Posterior vena cava (tissue), 2 donors: ENCODE measurements at regions not wholly inside any gene's neighbourhood (a gene's known extent, or its start where the extent isn't known, plus 50 kb on each side); places are given as distances from the start of the nearest gene placed in this dataset.

Source experiments
- DNase-seq: peaks from one replicate; pipeline ENCODE4 v3.0.0-alpha.2; 2020; ENCODE audit warnings: low spot score
- intact Hi-C, 2 donors: fragments of 100-400 bp; cut with DNase I; formaldehyde crosslinking; loops; one replicate each; pipeline versions ENCODE4 v1.14.1 to v1.14.2; 2022 to 2023
- donor health status: DM: yes; HTN: yes; CAD: no.
- donor health status: DM: yes; HTN: yes; CAD: no.

GRCh38 chr10:3364768-3365480, 192.3 kb upstream of the PITRM1 start:
- DNase-seq, result no peak
- intact Hi-C loops, result no loop called here

DNA sequence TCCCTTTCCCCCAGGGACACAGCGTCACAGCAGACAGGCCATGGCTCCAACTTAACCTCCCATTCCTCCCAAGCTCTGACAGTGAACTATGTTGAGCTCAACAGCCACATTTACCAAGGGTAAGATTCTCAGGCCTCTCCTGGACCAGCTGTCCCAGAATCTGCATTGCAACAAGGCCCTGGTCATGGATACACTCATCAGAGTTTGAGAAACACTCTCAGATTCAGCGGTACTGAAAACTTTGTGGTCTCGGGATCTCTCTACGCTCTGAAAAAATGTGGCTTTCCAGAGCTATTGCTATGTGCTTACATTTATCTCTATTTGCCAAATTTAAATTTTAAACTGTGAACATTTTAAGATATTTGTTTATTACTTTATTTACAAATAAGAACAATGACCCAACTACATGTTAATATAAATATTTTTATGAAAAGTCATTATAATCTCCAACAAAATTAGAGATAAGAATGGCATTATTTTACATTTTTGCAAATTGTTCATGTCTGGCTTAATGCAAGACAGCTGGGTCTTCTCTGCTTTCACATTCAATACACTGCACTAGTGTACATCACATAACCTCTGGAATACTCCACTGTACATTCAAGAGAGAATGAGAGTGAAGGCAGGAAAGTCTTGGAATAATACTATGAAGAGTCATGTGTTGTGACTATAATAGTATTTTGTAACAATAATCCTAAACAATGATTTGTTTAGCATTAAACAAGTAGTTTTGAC, 190.9 kb upstream of the PITRM1 start:
- no peak for DNase-seq
- intact Hi-C loops, result no loop called here

DNA sequence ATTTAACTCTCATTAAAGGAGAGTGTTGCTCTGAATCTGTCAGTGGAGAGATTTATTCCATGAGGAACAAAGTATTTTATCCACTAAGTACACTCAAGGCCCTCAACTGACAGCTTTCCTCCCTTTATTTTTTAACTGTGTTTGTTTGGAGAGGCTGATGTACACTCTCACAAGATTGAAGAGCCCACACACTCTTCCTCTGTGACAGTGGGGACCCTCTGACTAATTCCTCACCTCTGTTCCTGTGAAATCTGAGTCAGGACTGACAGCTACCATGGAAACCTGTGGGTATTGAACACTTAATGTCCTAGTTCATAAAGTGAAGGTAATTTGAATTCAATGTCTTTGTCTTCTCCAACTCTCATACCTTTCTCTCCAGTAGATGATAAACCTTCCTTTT, 189.8 kb upstream of the PITRM1 start:
- DNase-seq, result no peak
- intact Hi-C loops, result no loop called here

- DNase-seq, result no peak
- intact Hi-C loops, result no loop called here
Measured at GRCh38 chr10:3361640-3362039, 189.1 kb upstream of the PITRM1 start.

DNA sequence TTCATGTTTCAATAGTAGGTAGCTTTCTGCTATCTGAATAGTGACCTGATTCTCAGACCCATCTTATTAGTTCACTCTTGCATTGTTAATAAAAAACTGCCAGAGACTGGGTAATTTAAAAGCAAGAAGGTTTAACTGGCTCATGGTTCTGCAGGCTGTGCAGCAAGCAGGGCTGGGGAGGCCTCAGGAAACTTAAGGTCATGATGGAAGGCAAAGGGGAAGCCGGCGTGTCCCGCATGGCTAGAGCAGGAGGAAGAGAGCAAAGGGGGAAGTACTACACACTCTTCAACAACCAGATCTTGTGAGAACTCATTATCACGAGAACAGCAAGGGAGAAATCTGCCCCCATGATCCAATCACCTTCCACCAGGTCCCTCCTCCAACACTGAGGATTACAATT, 185.2 kb upstream of the PITRM1 start:
- intact Hi-C loops, result no loop called here

DNA sequence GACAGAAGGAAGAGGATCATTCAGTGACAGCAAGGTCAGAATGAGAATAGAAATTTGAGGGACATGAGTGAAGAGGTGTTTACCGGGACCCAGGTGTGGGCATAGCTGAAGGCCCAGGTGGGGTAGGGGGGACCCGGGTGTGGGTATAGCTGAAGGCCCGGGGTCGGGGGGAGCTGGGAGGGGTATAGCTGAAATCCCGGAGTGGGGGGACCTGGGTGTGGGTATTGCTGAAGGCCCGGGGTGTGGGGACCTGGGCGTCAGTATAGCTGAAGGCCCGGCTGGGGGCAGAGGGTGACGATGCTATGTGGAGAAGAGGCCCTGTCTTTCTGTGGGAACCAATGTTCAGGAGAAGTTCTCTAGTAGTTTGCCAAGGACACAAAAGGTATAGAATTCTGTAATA, 183.0 kb upstream of the PITRM1 start:
- DNase-seq, result no peak
- intact Hi-C loops, result no loop called here

More for the DNA sequence above, 185.2 kb upstream of the PITRM1 start:
- DNase-seq, result no peak

DNA sequence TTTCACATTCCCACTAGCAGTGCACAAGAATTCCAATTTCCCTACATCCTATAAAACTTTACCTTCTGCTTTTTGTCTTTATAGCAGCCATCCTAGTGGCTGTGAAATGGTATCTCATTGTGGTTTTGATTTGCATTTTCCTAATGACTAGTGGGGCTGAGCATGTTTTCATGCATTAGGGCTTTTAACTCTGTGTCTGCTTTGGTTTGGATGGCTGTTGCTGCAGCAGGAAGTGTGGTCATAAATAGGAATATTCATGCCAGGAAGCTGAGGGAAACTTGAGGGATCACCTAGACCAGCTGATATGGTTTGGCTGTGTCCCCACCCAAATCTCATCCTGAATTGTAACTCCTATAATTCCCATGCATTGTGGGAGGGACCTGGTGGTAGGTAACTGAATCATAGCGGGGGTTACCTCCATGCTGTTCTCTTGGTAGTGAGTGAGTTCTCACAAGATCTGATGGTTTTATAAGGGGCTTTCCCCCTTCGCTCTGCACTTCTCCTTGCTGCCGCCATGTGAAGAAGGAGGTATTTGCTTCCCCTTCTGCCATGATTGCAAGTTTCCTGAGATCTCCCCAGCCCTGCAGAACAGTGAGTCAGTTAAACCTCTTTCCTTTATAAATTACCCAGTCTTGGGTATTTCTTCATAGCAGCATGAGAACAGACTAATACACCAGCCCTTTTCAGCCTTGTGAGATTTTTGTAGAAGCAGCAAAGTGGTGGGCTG, 181.8 kb upstream of the PITRM1 start:
- intact Hi-C loops, result no loop called here

DNA sequence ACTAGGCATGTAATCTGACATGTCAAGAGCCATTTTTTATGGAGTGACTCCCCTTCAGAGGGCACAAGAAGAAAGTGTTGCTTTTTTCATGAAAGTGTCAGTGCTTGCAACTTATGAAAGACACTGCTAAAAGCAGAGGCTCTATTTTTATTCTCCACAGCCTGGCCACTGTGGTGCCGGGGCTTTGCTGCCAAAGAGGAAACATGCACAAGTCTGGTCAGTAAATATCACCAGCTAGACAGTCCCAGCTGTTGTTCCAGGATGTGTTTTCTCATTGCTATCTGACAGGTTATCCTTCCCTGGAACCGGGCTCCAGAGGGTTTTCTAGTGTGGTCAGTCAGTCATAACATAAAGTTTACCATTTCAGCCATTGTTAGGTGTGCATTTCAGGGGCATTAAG, 180.7 kb upstream of the PITRM1 start:
- DNase-seq, result no peak
- intact Hi-C loops, result no loop called here

More for the DNA sequence above, 181.8 kb upstream of the PITRM1 start:
- DNase-seq, result no peak

- intact Hi-C loops, result no loop called here
- no peak for DNase-seq
Measured at GRCh38 chr10:3350617-3351258, 178.2 kb upstream of the PITRM1 start.

GRCh38 chr10:3350205-3350604, 177.6 kb upstream of the PITRM1 start:
- no peak for DNase-seq
- intact Hi-C loops, result no loop called here

- DNase-seq, result no peak
Measured at GRCh38 chr10:3348564-3348963, 176.0 kb upstream of the PITRM1 start.

DNA sequence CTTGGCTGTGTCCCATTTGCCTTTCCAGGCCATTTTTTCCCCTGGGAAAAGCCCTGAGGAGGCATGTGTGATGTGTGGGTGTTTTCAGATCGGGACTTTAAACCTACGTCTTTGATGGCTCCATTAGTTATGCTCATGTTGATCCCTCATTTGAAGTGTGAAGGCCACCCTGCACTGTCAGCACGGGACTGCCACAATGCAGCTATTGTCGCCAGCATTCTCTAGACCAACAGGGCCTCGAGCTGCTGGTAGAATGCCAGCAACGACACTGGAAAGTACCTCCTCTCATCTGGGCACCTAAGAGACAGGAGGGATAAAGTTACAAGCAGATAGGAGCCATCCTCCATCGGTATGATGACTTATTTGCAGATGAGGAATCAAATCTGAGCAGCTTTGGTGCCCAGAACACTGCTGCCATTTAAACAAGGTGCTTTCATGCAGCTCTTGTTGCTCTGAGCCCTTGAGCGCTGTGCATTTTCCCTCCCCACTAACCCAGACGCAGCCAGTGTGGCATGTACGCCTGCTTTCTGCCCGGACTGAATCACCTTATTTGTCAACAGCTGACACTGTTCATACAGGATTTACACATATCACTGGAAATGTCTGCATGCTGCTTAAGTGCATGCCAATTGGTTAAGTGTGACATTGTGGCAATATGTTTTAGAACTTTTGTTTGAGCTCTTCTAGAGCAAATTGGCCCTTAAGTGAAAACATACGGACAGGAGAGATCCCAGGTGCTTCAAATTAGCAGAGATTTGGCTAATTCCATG, 175.0 kb upstream of the PITRM1 start:
- intact Hi-C loops, result no loop called here
- DNase-seq, result no peak

More at GRCh38 chr10:3348564-3348963, 176.0 kb upstream of the PITRM1 start:
- intact Hi-C loops, result no loop called here

DNA sequence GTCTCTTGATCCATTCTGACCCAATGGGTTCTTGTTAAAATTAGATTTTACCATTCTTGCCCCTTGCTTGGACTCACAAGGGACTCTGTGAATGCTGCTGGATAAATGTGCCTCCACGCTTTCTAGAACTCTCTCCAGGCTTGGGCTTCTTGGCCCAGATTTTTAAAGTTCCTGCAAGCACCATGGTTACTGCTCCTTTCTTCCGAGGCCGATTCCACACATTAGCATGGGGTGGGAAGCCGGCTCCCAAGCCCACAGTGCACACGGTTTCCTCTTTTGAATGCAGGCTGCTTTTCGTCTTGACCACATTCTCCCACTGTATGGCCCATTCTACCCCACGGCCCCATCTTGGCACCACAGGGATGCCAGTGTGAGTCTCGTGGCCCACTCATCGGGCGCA, 174.3 kb upstream of the PITRM1 start:
- intact Hi-C loops, result no loop called here

DNA sequence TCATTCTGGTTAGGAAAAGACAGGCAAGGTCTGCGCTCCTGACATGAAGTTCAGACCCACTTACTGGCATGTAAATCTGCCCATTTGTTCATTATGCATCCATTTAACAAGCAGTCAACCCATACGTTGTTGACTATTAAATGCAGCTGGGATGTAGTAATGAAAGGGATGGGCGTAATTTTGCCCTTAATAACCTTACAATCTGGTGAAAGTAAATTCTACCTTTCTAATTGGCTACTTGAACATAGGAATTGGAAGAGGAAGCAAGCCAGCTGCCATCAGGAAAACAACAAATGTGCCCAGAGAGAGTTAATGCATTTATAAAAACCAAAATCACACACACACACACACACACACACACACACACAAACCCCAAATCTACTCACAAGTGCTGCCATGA, 170.2 kb upstream of the PITRM1 start:
- intact Hi-C loops, result no loop called here
- DNase-seq, result no peak

More for the DNA sequence above, 174.3 kb upstream of the PITRM1 start:
- no peak for DNase-seq

- DNase-seq, result no peak
Measured at GRCh38 chr10:3340127-3340730, 167.6 kb upstream of the PITRM1 start.

DNA sequence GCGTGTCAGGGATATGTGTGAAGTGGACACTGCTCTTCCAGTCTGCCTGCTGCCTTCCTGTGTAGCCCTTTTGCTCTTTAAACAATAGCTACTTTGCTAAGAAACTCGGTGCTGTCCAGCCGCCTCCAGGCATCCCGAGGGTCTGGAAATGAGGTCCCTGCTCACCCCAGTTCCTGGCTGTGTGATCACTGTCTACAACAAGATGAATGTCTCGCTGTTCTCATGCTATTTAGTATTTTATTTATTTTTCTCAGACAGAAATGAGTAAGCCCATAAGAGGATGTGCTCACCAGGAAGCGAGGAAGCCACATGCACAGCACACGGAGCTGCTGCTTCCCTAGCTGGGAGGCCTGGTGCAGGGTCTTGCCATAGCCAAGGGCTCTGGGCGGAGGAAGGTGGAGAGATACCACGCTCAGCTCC, 167.0 kb upstream of the PITRM1 start:
- intact Hi-C loops, result no loop called here

More at GRCh38 chr10:3340127-3340730, 167.6 kb upstream of the PITRM1 start:
- intact Hi-C loops, result no loop called here

GRCh38 chr10:3339121-3339520, 166.5 kb upstream of the PITRM1 start:
- intact Hi-C loops, result no loop called here

More for the DNA sequence above, 167.0 kb upstream of the PITRM1 start:
- no peak for DNase-seq

DNA sequence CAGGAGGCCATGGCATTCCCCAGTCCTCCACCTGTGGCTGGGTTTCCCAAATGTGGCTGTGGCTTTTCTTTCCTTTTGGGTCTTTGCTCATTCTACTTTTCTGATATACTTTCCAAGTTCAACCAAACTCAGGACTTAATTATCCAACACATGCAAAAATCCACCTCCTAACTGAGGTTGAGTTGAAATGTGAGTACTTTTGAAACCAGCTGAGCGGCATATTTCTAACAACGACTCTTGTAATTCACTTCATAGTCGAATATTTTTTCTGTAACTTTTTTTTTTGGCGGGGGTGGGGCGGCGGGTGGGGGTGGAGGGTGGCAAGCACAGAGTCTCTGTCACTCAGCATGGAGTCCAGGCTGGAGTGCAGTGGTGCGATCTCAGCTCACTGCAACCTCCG, 165.2 kb upstream of the PITRM1 start:
- intact Hi-C loops, result no loop called here
- no peak for DNase-seq

More at GRCh38 chr10:3339121-3339520, 166.5 kb upstream of the PITRM1 start:
- DNase-seq, result no peak
